HS-5 (cell line): ENCODE measurements at regions not wholly inside any gene's neighbourhood (a gene's known extent, or its start where the extent isn't known, plus 50 kb on each side); places are given as distances from the start of the nearest gene placed in this dataset.
"Not testable (repeated sequence)": the region's sequence is repeated elsewhere in the genome, so short reads cannot be mapped to it uniquely, and the experiment has no call there.

Experiments used
- DNase-seq: peaks from one replicate; pipeline ENCODE4 v3.0.0-alpha.2; 2012; ENCODE audit warnings: low read depth

DNA sequence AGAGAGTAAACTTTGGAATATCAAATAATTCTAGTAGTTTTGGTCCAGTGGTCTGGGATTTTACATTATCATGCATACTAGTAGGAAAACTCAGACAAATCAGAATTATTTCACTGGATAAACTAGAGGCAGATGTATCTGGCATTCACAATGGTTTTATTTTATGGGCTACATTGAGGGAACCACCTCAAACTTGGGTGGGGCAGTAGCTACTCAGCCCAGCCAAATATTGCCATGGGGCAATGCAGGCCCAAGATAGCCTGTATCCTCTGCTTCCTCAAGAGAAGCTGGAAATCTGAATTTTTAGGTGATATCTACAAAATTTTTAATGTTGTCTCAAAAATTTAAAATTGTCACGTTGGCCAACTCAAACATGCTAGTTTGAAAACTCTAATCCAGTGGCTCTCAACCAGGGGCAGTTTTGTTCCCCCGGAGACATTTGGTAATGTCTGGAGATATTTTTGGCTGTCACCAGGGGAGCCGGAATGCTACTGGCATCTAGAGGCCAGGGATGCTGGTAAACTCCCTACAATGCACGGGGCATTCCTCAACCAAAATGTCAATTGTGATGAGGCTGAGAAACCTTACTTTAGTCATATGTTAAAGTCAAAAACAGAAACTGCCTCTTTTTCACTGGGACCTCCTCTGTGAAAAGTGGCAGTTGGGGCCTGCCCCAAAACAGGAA is 172.8 kb upstream of the SPRED2 start:
- no peak for DNase-seq

GRCh38 chr2:65604246-65604645 is 171.8 kb upstream of the SPRED2 start:
- DNase-seq, result no peak

GRCh38 chr2:65602603-65603235 is 170.3 kb upstream of the SPRED2 start:
- no peak for DNase-seq

GRCh38 chr2:65600871-65601270 is 168.5 kb upstream of the SPRED2 start:
- not testable (repeated sequence) for DNase-seq

DNA sequence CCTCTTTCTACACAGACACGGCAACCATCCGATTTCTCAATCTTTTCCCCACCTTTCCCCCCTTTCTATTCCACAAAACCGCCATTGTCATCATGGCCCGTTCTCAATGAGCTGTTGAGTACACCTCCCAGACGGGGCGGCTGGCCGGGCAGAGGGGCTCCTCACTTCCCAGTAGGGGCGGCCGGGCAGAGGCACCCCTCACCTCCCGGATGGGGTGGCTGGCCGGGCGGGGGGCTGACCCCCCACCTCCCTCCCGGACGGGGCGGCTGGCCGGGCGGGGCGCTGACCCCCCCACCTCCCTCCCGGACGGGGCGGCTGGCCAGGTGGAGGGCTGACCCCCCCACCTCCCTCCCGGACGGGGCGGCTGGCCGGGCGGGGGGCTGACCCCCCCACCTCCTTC is 168.0 kb upstream of the SPRED2 start:
- not testable (repeated sequence) for DNase-seq

- DNase-seq, result no peak
These were observed 167.3 kb upstream of the SPRED2 start for GRCh38 chr2:65599693-65600092.

- no peak for DNase-seq
These were observed 166.6 kb upstream of the SPRED2 start for GRCh38 chr2:65598996-65599395.

DNA sequence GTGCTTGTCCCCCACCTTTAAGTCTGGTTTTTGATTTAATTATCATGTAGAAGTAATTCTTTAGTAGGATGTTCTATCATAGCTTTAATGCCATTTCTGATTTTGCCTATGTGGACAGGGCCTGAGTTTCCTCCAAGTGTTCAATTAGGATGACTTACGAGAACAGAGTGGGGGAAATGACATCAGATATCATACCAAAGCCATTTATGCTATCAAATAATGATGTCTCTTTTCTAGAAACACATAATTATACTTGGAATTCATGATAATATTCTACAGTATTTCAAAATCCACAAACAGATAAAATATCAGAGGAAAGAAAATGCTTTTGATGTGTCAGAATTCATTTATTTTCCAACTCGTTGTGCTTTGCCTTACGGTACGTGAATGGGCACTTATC is 165.9 kb upstream of the SPRED2 start:
- DNase-seq, result no peak

- DNase-seq, result peak; percentile 68
These were observed 163.2 kb upstream of the SPRED2 start for GRCh38 chr2:65595630-65596029.

GRCh38 chr2:65594150-65594549 is 161.8 kb upstream of the SPRED2 start:
- DNase-seq, result no peak

DNA sequence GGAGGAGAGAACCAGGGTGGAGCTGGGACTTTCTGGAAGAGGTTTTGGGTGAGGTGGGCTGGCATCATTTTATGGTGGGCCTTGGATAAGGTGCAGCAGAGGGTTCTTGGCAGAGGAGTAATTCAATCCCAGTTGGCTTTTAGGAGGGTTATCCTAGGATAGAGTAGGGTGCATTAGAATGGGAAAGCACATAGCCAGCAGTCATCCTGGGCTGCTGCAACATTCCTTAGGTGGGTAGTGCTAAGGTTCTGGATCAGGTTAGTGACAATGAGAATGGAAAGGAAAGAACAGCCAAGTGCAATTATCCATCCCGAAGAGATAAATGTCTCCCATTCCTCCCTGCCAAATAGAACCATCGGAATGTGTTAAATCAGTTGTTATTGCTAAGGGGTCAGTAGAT is 157.3 kb upstream of the SPRED2 start:
- no peak for DNase-seq

DNA sequence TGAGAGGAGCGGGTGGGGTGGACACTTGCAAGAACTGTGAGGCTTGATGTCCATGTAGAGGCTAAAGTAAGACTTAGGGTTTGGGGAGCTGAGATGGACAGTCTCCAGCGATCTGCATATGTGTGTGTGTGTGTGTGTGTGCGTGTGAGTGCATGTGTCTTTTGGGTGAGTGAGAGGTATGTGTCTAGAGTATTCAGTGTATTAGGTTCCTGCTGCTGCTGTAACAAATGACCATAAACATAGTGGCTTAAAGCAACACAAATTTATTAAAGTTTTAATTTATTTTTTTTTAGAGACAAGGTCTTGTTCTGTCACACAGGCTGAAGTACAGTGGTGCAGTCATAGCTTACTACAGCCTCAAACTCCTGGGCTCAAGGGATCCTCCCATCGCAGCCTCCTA is 155.4 kb upstream of the SPRED2 start:
- no peak for DNase-seq

DNA sequence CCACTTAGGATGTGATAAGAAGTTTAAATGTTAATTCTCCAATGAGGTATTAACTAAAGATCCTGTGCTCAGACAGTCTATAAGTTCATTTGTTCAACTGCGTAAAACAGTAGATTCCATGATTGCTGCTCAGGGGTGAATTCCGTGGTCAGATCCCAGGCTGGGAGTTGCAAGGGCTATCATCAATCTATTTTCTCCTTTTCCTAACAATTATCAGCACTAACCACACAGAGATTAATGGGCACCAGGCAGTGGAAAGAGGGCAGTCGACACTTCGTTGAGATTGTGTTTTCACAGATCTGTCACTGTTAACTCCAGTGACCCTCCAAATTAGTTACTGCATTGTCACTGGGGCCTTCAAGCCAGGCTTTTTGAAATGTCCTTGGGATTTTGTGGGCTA is 154.1 kb upstream of the SPRED2 start:
- DNase-seq, result no peak

DNA sequence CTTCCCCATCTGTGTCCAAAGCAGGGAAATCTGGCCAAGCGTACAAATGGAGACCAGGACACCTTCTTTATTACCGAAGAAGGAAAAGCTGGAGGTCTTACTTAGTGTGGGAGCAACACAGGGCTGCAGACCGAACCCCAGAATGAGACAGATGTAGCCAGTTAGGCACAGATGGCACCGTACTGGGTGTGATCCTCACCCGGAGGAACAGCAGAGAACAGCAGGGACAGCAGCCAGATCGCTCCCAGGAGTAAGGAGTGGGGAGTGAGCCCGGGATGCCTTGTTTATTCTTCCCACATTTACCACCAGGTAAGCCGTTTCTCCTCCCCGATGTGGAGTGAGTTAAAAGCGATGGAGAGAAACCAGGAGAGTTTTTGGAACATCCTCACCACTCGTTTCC is 150.7 kb upstream of the SPRED2 start:
- no peak for DNase-seq

DNA sequence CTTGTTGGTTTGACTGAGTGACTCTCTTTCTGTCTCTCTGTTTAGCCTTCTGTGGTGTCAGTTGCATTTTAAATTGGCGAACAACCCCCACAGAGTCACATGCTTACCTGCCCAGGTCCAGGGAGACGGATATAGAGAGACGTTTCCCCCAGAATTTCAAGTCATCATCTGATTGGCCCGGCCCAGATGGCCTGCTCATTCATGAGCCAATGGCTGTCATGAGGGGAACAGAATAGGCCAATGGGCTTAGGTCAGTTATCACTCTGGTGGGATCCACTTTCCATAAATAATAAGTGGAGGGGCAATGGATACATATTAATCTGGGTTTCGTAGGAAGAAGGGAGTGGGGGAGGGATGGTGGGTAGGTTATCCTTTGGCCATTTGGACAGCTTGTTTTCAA is 150.0 kb upstream of the SPRED2 start:
- DNase-seq, result no peak

GRCh38 chr2:65580824-65581223 is 148.4 kb upstream of the SPRED2 start:
- no peak for DNase-seq

DNA sequence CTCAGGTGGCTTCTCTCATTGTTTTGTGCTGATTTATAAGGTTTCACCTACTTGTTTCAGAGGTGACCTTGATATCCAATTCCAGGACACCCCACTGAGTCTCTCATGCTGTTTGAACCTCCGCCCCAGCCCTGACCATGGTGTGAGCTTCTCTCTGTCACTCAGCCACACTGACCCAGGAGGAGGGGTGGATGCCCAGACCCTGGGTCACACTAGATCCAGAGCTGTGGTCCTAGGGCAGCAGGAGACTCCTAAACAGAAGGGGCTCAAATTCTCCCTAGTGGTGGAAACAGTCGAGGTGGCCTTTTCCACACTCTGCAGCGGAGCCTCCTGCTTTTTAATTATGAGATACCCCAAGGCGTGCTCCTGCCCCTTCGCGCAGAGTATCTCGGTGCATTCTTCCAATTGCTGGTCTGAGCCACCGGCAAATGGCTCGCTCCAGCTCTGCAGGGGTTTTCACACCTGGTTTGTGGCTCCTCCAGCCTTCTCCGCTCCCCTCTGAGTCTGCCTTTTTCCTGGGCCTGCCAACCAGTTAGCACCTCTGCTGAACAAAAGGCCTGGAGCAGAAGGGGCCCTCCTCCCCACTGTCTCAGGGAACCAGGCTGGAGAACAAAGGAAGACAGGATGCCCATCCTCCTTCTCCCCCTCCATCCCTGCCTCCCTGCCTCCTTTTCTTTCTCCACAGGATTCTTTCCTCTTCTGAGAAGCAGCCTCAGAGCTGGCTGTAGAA is 147.3 kb upstream of the SPRED2 start:
- no peak for DNase-seq

DNA sequence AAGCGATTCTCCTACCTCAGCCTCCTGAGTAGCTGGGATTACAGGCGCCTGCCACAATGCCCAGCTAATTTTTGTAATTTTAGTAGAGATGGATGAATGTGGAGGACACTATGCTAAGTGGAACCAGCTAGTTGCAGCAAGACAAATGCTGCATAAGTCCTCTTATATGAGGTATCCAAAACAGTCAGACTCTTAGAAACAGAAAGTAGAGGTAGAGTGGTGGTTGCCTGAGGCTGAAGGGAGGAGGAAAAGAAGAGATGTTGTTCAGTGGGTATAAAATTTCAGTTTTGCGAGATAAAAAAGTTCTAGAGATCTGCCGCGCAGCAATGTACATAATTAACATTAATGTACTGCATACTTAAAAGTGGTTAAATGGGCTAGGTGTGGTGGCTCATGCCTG is 145.3 kb upstream of the SPRED2 start:
- no peak for DNase-seq

DNA sequence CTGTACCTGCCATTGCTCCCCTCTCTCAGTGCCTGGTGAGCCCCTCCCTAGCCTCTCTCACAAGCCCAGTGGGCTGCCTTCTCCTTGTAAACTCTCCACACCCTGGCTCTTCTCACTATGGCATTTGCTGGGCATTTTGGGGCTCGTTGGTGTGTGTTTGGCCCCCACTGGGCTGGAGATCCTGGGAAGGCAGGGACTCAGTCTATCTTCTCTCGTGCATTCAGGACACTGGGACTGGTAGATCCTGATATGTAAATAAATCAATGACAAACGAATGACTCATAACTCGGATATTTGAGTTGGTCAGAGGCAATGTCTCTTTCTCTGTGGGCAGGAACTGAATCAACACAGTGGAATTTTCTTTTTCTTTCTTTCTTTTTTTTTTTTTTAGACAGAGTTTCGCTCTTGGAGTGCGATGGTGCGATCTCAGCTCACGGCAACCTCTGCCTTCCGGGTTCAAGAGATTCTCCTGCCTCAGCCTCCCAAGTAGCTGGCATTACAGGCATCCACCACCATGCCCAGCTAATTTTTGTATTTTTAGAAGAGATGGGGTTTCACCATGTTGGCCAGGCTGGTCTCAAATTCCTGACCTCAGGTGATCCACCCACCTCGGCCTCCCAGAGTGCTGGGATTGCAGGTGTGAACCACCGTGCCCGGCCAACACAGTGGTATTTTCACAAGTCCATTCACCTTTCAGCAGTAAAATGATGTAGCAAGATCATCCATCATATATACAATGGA is 144.6 kb upstream of the SPRED2 start:
- peak; percentile 89 for DNase-seq

- no peak for DNase-seq
These were observed 143.9 kb upstream of the SPRED2 start for GRCh38 chr2:65576278-65576677.

DNA sequence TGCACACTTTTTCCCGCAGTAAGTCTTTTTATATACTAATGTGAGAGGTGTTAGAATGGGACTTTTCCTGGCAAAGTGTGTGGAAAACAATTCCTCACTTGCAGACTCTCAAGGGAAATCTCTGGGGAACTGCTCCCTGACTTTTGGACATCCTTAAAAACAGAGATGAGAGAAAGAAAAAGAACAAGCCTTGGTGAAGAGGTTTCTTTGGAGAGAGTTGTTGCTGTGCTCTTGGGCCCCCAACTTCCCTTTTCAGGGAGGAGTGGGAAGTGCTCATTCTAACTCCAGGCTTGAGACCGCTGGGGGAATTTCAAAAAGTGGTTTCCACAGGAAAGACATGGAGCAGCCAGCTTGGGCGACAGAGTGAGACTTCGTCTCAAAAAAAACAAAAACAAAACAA is 142.6 kb upstream of the SPRED2 start:
- DNase-seq, result no peak

GRCh38 chr2:65568656-65569440 is 136.4 kb upstream of the SPRED2 start:
- not testable (repeated sequence) for DNase-seq
